ENCODE measurements at regions not wholly inside any gene's neighbourhood (a gene's known extent, or its start where the extent isn't known, plus 50 kb on each side); places are given as distances from the start of the nearest gene placed in this dataset.

- DNase-seq: no peak
Measured at GRCh38 chr12:66859751-66860440, 181.0 kb upstream of the GRIP1 start.

- DNase-seq: peak; percentile 71
Measured at GRCh38 chr12:66860752-66861750, 182.2 kb upstream of the GRIP1 start.

GRCh38 chr12:66862356-66862985 is 183.6 kb upstream of the GRIP1 start:
- no peak for DNase-seq

- no peak for DNase-seq
Measured at GRCh38 chr12:66863276-66863675, 184.4 kb upstream of the GRIP1 start.

- no peak for DNase-seq
Measured at GRCh38 chr12:66877925-66878324, 199.0 kb upstream of the GRIP1 start.

GRCh38 chr12:66879409-66879808 is 200.5 kb upstream of the GRIP1 start:
- peak; percentile 63 for DNase-seq

DNA sequence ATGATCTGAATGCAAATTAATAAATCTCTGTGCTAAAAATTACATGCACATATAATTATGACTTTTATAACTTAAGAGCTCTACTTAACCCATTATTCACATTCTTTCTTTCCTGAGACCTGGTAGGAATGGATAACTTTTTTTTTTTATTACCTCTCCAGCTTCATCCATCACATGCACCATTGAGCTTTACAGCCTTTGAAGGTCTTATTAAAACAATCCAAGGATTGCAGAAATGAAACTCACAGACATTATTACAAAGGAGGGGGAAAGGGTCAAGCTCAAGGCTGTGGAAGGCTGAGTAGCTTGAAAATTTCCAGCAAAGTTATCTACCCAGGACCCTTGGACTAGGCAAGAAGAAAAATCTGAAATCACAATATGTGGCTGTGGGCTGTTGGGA is 202.5 kb upstream of the GRIP1 start:
- DNase-seq: no peak

DNA sequence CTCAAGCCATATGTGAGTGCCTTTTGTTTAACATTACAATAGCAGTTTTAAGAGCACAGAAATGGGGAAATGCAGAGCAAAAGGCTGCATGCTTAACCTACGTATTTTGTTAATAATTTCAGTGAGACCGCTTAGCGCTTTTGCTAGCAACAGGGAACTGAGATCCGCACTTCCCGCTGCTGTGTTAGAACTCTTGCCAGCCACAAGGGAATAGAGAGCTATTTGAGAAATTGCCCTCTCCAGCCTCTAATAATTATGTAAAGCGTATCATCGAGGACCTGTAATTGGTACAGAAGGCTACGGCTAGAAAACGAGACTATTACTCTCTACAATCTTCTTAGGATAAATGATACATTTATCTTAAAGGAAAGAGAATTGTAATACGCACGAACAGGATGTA is 205.2 kb upstream of the GRIP1 start:
- DNase-seq: no peak

GRCh38 chr12:66885115-66885875 is 206.4 kb upstream of the GRIP1 start:
- DNase-seq: no peak

DNA sequence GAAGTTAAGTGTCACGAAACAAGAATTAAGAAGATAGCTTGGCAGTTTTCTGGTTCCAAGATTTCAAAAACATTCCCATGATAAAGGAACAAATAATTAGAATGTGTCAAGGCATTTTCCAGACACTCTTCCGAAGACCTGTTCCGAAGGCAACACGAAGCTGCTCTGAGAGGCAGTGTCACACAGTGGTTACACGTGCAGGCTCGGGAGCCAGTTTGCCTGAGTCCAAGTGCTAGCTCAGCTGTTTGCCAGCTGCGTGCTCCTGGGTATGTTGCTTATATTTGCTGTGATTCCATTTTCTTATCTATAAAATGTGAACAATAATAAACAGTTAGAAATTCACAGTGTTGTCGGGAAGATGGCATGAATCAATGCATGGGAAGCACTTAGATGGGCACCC is 217.9 kb upstream of the GRIP1 start:
- DNase-seq: no peak

DNA sequence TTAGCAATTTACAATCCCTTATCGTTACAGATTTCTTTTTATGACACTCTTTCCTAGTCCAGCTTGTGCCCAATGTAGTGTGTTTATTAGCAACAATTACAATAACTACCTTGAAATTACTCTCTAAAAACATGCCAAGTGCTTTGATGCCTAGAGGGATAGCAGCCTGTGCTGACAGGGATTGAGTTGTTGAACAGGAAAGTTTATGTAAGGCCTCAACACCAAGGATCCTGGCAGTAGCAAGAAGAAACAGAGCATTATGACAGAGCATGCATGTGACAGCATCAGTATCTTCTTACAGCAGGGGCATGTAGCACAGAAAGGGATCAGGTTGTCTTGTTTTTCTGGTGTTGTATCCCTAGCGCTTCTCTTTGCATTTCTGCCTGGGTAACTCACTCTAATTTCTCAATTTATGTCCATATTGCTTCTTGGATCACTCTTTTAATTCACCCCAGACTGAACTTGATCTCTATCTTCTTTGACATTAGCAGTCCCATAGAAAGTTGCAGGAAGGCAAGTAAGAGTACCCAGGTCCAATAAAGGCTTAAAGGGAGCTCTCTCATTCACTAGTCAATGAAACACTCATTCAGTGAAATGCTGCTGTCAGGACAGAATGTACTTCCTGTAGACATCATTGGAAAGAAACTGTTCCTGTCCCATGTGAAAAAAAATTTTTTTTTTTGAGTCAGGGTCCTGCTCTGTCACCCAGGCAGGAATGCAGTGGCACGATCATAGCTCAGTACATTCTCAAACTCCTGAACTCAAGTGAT is 220.0 kb upstream of the GRIP1 start:
- DNase-seq: no peak

DNA sequence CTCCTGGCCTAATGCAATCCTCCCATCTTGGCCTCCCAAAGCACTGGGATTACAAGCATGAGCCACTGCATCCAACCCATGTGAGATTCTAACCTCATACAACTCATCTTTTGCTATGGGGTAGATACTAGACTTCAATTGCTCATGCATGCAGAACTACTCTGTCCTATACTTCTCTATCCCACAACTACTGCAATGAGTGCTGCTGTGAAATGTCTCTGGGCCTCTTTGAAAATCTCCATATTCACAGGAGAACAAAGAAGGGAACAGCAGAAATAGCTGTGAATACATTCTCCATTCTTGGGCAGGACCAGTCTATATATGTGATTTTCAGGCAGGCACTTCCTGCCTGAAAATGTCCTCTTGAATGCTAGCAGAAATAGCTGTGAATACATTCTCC is 220.7 kb upstream of the GRIP1 start:
- DNase-seq: no peak

GRCh38 chr12:66900616-66901015 is 221.7 kb upstream of the GRIP1 start:
- peak; percentile 58 for DNase-seq

DNA sequence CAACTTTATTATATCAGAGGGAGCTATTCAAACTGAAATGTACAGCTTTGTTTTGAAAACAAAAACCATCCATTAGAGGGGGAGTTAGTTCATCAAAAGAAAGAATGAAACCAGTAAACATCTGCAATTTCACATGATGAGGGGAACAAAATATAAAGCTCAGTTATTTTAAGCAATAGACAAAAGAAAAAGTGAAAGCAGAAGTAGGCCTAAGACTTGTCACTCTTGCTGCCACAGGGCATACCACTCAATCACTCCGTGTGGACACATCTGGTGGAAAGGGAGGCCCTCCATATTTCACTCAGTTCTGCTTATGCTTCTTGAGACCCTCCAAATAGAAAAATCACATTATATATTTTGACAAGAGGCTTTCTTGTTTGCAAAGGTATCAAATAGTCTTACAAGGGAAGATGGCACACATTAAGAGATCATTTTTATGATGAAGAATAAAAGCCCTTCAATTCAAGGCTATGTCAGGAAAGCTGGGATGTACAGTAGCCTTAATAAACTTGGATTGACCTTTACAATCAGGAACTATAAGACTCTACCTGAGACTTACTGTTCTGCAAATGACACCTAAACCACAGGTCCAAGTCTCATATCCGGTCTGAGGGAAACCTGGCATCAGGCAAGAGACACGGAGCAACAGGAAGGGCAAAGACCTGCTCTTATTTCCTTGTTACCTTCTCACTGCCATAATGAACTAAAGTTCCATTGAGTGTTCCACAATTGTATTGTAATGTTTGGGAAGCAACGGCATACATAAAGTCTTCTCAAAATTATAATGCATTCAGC is 222.5 kb upstream of the GRIP1 start:
- no peak for DNase-seq

GRCh38 chr12:66902020-66902419 is 223.1 kb upstream of the GRIP1 start:
- no peak for DNase-seq

DNA sequence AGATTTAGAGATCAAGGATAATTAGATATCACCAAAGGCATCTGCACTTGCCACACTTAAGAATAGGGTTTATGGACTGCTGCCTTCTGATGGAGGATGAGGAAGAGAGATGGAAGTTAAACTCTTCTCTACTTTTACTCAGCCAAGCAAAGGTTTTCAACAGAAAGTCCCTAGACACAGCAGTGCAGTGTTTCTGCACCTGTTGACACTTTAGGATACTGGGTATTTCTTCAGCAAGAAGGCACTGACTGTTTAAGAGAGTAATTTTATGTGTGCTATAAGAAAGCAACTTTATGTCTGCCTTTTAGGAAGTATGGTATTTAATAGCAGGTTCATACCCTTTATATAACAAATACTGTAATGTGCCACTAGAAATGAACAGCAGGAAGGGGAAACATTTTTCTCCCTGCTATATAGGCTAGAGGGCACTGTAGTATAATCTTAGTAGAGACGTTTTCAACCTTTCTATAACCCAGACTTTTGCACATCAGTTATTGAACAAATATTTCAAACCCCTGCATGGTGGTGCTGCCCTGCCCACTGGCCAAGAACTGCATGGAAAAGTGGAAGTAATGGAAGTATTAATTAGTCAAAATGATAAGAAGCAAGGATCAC is 225.0 kb upstream of the GRIP1 start:
- DNase-seq: no peak

DNA sequence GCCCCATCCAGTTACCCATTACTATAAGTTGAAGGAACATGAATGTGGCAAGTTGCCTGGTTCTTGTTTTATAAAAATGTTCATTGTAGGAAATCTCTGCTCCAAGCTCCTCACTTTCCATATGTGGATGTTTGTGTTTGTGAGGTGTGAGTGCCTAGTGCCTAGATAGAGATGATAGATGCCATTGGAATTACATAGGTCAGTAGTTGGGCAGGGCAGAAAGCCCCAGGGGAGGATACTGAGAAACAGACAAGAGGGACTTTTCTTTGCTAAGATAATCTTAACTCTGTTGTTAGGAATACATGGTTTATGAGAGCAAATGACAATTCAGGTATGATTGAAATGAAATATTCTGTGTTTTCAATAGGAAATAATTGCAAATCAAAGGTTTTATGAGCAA is 226.3 kb upstream of the GRIP1 start:
- no peak for DNase-seq

- DNase-seq: no peak
Measured at GRCh38 chr12:66910366-66910974, 231.6 kb upstream of the GRIP1 start.

- DNase-seq: peak; percentile 40
Measured at GRCh38 chr12:66915306-66915904, 236.5 kb upstream of the GRIP1 start.

- DNase-seq: peak; percentile 9
Measured at GRCh38 chr12:66916189-66916588, 237.3 kb upstream of the GRIP1 start.

All from NCI-H345 (cell line).